GM18858 (cell line): ENCODE measurements at regions not wholly inside any gene's neighbourhood (a gene's known extent, or its start where the extent isn't known, plus 50 kb on each side); places are given as distances from the start of the nearest gene placed in this dataset.

Experiments
- ATAC-seq: cut with Tn5 transposase; IDR thresholded peaks from one replicate; pipeline ENCODE4 v1.9.1; 2021; ENCODE audit not compliant: unreplicated experiment

DNA sequence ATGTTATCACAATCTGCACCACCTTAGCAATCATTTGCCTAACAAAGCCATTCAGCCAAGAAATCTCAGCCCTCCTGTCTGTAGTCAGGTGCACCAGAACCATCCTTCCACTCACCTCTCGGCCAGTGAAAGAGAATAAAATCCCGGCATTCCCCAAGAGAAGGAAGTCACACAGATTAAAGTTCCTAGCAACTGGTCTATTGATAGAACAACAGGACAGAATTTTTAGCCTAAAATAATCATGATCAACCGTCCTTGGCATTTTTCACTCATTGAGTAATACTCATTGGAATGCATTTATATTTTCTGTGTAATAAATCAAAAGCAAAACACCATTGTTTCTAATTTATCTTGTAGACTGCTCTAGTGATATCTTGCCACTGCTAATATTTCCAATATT lies 85.7 kb upstream of the CDH4 start:
- no peak for ATAC-seq

- no peak for ATAC-seq
Observed at GRCh38 chr20:61168605-61169004, 83.5 kb upstream of the CDH4 start.

- no peak for ATAC-seq
Observed at GRCh38 chr20:61169874-61170273, 82.2 kb upstream of the CDH4 start.

DNA sequence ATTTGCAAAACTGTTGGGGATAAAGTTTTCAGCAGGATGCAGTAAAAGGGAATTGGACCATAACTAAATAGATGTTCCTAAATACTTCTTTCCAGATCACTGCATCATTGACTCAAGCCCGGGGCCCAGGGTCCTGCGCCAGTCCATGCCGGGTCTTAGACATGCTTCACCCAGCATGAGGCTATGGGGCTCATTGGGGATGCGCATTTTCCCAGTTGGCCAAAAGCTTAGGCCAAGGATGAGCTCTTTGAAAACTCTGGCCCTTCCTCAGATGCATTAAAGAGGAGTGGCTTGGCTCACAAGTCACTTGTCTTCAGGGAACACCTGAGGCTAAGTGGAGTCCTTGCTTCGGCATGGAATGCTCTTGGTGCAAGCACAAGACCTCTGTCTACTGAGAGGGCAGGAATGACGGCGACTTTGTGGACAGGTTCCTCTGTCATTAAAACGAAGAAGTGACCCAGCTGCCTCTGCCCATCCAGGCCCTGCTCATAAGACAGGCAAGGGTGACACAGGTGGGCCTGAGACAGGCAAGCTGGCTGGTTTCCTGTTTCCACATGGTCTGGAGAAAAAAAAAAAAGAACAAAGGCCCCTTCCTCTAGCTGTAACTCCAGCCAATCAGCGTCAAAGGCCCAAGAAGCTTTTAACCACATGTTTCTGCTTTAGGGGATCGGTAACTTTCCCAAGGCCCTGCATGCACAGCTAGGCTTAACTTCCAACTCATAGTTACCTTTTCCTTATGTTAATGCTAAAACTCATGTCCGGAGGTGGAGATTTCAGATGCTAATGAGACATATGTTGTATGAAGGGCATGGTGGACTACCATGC lies 81.4 kb upstream of the CDH4 start:
- ATAC-seq: no peak

DNA sequence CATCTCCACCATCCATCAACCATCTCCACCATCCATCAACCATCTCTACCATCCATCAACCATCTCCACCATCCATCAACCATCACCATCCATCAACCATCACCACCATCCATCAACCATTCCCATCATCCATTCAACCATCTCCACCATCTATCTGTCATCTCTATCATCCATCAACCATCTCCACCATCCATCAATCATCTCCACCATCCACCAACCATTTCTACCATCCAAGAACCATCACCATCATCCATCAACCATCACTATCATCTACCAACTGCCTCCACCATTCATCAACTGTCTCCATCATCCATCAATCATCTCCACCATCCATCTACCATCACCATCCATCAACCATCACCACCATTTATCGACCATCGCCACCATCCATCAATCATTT lies 78.8 kb upstream of the CDH4 start:
- no peak for ATAC-seq

GRCh38 chr20:61173961-61174725 lies 77.9 kb upstream of the CDH4 start:
- no peak for ATAC-seq

GRCh38 chr20:61176874-61177273 lies 75.2 kb upstream of the CDH4 start:
- ATAC-seq: no peak

DNA sequence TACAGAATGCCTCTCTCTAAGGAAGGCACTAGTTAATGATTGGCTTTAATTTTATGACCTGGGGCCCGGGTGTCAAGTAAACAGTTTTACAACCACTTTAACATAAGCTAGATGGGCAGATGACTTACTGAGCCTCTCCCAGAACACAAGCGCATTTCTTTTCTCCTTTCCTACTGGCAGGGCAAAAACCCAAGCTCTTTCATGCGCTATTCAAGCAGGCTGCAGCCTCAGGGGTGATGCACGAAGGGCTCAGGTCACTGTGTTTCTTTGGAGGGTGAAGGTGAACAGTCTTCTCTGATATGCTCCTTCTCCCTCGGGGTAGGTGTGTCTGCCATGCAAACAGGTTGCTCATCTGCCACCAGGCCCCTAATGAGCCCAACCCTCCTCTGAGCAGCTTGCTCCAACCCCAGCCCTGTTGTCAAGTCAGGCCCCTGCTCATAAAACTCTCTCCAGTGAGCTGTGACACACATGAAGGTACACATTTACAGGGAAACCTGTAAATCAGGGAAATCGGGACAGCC lies 73.5 kb upstream of the CDH4 start:
- no peak for ATAC-seq

DNA sequence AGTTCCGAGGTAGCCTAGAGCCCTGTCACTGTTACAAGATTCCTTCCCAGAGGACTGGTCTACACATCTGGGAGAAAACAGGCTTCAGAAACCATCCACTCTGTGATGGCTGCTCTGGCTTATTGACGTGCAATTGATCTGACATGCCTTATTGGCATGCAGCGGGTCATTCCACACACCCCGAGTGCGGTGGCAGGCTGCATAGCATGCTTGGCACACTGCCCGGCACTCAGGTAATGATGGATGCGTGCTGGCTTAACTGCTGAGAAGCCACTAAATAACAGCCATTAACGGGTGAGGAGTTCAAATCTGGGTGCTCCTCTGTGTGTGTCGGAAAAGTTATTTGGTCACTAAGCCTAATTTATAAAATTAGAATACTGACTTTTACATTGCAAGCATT lies 67.9 kb upstream of the CDH4 start:
- ATAC-seq: no peak

DNA sequence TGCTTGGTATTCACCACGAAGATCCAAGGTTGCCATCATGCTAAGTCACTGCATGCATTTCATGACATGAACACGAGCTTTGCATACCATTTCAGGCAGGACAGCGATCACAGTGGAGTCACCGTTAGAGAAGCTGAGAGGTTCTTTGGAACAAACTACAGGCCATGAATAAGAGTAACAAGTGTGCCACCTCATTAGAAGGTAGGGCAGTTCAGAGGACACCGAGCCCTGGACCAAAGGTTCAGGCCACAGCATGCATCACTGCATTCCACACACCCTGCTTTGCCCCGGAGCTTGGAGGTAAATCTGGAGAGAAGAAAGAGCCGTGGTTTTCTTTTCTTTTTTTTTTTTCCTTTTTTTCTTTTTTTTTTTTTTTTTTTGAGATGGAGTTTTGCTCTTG lies 66.9 kb upstream of the CDH4 start:
- ATAC-seq: no peak

GRCh38 chr20:61185841-61186601 lies 66.0 kb upstream of the CDH4 start:
- ATAC-seq: no peak

DNA sequence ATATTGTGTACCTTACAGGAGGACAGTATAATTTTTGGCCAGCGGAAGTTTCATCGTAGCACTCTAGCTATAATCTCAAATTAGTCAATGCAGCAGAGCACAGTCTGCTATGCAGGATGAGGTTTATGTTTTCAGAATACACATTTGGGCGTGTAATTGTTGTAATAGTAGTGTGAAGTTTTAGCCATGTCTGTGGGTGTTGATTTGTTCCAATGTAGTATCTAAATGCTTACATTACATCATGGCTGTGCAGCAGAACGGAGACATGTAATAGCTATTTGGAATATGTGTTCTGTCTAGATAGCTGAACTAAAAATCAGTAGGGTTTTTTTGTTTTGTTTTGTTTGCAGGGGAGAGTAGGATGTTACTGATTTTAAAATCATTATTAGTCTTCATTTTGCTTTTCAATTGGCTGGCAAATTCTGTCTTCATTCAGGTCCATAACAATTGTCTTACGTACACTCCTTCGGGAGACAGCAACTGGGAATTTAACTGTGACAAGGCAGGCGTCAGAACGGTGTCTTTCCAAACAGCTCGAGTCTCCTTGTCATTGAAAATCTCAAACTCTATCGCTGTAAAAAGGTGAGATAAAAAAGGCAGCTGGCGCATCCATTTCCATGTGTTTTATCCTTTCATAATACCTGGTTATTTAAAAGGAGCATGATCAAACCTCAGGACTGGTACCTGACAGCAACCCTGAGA lies 65.1 kb upstream of the CDH4 start:
- ATAC-seq: no peak

DNA sequence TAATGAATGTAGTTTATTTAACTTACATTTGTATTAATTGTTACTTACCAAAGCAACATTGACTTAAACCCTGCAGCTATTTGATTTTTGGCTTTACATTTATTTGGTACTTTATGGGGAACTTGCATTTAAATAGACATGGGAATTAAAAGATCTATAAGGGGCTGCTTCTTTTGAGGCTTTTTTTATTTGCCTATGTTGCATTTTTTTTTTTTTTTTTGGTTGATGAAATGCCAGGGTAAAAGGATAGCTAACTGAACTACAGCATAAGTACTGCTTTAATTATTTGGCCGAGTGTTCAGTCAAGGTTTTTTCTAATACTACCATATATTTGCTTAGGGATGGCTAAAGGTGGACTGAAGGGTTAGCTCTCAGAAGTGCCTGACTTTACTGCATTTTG lies 62.5 kb upstream of the CDH4 start:
- ATAC-seq: no peak

DNA sequence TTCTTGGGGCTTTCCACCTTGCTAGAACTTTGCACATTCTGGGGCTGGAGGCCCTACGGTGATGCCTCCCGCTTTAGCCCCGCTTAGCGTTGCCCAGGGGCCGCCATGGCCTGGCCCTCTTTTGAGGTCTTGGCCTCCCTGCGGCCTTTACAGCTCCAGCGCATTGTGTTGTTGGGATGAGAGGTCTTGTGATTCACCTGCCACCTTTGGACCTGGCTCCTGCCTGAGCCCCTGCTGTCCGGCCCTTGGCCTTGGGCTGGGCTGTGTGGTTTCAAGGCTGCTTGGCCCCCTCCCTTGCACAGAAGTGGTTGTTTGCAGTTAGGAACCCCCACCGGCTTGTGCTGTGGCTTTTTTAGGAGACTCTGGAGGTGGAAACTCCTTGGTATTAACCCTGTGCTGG lies 61.0 kb upstream of the CDH4 start:
- ATAC-seq: no peak

DNA sequence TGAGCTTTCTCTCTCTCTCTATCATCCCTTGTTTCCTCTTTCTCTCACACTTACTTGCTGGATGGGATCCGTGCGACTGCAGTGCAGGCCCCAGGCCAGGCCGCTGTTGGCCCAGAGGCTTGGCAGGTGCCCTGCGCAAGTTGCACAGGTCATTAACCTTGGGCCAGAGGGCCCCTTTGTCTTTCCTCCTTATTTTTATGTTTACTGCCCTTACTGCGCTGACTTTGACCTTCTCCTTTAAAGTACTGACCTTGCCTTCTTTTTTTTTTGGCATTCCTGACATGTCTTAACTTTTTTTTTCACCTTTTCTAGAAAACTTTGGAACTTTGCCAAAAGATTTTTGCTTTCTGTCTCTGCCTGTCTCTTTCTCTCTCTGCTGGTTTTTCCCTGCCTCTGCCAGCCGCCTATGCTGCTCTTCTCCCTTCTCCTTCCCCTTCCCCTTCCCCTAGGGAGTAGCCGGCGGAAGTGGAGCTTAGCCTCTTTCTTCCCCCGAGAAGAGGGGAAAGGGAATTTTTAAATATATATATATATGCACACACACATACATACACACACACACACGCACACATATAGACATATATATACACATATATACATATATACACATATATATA lies 59.6 kb upstream of the CDH4 start:
- no peak for ATAC-seq

DNA sequence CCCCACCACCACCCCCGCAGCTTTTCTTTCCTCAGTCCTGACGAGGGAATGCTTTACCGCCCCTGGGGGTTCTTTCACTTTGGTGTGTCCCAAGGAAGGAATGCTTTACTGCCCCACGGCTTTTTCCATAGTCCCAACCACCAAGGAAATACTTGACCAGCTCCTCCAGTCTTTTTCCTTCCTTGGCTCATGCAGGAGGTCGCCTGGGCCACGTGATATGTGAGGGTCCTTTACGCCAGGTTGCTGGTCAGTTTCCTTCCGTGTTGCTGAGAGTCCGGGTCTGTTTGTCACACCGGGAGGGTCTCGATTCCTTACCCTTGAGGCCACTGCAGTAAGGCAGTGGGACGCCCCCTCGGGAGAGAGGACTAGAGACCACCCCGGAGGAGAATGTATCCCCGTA lies 58.9 kb upstream of the CDH4 start:
- no peak for ATAC-seq
